HG02610 (cell line): ENCODE measurements at regions not wholly inside any gene's neighbourhood (a gene's known extent, or its start where the extent isn't known, plus 50 kb on each side); places are given as distances from the start of the nearest gene placed in this dataset.

Source experiments
- ATAC-seq: cut with Tn5 transposase; IDR thresholded peaks from one replicate; pipeline ENCODE4 v1.9.1; 2021; ENCODE audit warnings: mild to moderate bottlenecking, moderate library complexity; ENCODE audit not compliant: unreplicated experiment

DNA sequence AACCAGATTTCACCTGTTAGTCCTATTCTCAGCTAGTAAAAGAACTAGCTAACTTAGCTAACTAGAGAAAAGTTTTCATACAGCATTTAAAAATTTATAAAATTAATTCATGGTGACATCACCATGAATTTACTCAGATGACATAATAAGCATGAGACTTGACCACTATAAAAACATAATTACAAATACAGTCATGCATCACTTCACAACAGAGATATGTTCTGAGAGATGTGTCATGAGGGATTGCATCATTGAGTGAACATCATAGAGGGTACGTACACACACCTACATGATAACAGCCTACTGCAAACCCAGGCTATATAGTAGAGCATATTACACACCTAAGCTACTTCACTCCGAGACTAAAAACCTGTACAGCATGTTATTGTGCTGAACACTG is 481.3 kb upstream of the CHAC2 start:
- no peak for ATAC-seq

DNA sequence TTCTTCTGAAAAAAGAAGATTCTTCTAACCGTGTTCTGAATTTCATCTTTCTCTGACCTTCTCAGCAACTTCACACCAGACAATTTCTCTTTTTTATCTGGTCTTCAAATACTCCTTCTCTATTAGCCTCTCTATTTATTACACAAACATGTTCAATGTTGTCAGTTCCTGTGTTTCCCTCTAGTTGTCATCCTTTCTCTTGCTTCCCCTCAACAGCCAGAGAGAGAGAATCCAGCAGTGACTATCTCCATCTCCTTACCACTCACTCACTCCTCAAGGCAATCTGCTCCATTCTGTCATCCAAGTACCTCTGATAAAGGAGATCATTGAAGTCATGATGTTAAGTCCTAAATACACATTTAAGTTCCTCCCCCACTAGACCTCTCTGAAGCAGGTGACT is 491.9 kb upstream of the CHAC2 start:
- no peak for ATAC-seq

DNA sequence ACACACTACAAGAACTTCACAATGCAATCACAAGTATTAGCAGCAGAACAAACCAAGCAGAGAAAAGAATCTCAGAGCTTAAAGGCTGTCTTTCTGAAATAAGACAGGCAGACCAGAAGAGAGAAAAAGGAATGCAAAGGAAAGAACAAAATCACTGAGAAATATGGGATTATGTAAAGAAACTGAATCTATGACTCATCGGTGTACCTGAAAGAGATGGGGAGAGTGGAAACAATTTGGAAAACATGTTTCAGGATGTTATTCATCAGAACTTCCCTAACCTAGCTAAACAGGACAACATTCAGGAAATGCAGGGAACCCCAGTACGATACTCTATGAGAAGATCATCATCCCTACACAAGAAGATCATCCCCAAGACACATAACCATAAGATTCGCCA is 499.0 kb upstream of the CHAC2 start:
- ATAC-seq, result no peak

DNA sequence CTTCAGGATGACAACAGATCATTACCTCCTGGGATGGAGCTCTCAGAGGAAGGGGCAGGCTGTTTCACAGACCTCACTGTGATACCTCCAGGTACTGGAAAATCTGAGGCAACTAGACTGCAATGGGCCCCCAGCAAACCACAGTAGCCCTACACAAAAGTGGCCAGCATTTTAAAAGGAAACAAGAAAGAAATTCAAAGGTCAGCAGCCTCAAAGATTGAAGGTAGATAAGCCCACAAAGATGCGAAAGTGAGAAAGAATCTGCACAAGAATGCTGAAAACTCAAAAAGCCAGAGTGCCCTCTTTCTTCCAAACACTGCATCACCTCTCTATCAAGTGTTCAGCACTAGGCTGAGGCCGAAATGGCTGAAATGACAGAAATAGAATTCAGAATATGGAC is 499.5 kb upstream of the CHAC2 start:
- no peak for ATAC-seq

DNA sequence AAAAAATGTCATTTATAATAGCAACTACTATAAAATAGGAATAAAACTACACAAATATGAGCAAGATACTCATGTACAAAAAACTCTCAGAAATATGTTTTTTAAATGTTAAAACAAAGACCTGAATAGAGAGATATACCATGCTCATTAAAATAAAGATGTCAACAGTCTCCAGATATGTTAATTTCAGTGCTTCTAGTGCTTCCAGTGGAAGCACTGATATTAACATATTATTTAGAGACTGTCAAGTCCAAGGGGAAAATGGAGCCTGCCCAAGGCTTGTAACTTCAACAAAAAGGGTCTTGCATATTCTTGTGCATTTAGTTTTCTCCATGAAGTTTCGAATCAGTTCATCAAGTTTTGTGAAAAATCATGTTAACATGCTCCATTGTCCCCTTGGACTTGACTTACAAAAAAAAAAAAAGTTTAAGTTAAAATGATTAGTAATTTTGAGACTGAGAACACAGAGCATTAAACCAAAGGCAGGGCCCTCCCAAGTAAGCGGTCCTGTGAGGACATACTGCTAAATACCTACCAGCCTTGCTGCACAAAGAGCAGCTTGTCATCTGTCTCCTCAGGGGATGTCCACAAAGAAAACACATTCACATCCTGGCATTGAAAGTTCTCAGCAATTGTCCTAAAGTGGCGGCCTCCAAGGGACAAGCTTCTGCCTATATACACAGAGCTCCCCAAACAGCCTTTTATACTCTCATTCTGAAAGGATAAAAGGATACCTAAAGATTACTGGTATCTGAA is 501.9 kb upstream of the CHAC2 start:
- no peak for ATAC-seq

DNA sequence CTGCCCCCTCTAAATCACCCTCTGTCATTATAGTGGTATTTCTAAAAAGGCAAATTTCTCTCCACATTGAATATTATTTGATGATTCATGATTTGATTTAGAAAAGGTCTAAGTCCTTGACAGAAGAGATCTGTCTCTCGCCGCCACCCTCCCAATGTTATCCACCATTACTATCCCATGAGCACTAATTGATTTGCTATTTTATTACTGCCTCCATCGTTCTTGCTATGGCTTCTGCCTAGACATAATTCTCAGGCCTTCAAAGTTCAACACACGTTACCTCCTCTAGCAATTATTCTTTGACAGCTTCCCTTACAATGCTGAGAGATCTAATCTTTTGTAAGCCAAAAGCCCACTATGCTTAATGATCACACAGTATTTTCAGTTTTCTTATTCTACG is 507.0 kb upstream of the CHAC2 start:
- ATAC-seq, result no peak

DNA sequence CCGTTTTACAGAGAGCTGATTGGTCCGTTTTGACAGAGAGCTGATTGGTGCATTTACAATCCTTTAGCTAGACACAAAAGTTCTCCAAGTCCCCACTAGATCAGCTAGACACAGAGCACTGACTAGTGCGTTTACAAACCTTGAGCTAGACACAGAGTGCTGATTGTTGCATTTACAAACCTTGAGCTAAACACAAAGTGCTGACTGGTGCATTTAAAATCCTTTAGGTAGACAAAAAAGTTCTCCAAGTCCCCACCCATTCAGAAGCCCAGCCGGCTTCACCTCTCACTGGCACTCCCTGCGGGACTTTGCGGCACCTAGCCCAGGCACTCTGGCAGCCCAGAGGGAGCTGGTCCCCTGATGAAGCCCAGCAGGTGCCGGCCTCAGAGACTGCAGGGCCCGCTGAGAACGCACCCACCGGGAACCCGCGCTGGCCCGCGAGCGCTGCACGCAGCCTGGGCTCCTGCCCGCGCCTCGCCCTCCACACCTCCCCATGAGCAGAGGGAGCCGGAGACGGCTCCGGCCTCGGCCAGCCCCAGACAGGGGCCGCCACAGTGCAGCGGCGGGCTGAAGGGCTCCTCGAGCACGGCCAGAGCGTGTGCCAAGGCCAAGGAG is 508.1 kb upstream of the CHAC2 start:
- ATAC-seq, result no peak

DNA sequence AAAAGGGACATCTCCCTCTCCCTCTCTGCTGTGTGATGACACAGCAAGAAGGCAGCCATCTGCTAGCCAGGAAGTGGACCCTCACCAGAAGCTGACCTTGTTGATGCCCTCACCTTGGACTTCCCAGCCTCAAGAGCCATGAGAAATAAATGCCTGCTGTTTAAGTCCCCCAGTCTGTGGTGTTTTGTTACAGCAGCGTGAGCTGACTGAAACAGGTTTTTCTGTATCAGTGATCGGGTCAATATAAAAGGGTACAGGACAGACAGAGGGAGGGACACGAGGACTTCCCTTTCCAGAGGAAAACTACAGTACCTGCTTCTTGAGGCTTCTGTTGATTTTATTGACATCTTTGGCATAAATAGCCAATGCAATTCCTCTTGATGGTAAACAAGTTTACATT is 510.3 kb upstream of the CHAC2 start:
- ATAC-seq, result no peak

DNA sequence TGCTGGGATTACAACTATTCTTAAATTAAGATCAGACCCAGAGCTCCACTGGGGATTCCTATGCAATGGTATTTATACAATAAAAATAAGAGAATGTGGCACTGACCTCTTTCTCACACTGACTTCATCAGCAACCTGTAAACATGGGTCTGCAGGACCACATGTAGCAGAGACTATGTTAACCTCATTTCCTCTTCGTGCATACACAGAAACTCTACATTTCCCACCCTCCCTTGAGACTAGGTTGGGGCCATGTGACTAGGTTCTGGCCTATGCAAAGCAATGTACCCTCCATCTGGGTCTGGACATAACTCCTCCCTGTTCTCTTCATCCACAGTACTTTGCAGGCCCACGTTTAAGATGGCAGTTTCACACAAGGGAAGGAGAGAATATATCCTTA is 514.4 kb upstream of the CHAC2 start:
- no peak for ATAC-seq

DNA sequence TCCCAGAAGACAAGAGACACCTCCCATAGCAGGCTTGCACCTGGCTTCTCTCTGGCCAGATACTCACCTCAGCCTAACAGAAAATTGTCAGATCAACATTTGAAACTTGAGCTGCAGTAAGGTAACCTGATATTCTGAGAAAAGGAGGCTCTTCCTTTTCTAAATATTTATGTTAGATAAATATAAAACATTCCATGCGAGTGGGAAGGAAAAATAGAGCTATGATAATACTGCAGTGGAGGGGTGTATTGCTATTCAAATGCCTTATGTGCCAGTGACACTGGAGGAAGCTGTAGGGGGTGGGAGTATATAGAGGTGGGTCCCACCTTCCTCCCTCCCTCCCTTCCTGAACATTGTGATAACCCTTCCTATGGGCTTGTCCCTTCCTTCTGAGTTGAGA is 515.5 kb upstream of the CHAC2 start:
- no peak for ATAC-seq

DNA sequence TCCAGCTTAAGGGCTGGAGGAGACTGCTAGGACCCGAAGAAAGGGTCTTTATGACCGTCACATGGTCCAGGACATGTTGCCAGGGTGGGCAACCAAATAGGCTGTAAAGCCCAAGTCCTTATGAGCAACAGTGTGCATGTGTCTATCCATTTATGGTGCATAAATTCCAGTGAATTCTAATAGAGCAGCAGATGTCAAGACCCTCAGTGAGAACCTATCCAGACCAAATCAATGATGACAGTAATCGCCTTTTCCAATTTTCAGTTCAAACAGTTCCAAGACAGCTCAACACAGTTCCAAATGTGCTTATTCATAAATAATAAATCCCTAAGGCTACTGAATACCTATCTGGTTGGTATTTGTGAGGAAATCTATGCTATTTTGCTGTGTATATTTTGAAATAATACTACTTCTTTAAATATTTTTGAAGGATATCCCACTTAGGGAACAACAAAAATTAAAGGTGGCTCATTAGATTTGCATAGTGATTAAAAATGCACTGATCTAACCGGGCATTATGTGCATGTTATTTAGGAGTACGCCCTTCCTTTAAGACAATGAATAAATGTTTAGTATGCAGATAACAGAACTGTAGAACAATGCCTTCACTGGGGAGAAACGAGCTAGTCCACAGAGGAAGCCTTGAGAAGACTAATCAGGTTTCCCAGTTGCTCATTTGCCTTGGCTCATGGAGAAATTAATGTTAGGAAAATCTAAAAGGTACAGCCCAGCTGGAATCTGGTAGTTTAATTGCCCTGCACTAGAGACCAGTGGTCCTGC is 519.5 kb upstream of the CHAC2 start:
- no peak for ATAC-seq

DNA sequence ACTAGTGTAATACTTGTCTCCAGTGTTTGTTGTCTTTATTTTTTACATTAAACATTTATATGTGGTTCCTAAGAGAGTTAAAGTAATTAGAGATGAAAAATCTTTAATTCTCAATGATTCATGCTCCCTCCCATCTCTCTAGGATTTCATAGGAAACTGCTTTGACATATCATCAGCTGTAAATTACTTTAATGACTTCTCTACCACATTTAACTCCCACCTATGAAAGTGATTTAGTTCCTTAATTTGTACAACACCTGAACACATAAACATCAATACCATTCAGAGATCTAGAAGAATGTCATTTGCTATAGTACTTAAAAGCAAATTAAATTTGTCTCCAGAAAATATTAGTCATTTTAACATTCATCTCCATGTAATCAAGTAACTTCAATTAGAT is 524.2 kb upstream of the CHAC2 start:
- ATAC-seq, result no peak

DNA sequence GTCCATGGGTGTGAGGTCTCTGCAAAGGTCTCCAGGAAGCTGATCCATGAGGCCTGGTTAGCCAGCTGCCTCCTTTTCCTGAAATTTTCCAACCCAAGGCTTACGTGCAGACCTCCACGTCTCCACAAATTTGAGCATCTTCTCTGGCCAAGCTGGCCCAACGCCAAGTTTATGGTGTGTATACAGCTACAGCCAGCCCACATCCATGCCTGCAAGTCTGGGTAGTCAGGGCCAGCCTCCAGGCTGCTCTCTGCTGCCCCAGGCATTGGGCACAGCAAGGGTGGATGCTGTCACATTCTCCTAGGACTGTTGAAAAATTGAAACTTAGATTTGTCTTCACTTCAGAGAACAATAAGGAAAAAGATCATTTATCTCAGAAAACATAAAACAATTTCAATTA is 525.5 kb upstream of the CHAC2 start:
- no peak for ATAC-seq

DNA sequence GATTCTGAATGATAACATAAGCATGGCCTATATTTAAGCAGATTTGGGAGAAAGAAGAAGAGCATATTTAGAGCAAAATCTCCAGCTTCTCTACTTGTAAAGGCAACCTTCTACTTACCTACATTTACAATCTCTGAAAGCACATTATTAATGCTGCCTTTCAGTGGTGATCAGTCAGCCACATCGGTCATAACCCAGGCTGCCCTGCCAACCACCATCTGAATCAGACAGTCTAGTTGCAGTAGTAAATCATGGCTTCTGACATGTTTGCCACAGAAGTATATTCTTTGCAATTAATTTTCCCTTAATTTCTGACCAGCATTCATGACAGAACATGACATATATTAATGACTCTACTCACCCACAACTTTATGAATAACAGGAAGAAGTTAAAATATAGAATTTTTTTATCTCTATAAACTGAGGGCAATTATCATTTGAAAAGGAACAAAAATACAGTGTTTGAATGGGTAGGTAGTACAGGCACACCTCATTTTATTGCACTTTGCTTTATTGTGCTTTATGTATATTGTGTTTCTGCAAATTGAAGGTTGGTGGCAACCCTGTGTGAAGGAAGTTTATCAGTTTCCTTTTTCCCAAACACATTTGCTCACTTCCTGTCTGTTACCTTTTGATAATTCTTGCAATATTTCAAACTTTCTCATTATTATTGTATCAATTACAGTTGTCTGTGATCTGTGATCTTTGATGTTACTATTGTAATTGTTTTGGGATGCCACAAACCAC is 531.6 kb upstream of the CHAC2 start:
- no peak for ATAC-seq

DNA sequence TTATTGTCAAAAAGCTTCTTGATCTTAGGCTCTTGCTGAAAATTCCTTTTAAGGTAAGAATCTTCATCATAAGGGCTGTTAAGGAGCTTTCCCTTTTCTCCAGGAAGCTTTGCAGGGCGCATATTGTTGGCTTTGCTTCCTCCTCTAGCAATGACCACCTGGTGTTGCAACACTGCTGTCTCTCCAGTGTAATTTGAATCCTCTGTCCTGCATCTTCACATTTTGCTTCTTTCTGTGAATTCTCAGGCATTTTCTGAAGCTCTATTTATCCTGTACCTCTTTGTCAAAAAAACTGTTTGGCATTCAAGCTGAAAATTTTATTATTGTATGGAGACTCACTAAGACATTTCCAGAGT is 533.1 kb upstream of the CHAC2 start:
- ATAC-seq, result no peak

DNA sequence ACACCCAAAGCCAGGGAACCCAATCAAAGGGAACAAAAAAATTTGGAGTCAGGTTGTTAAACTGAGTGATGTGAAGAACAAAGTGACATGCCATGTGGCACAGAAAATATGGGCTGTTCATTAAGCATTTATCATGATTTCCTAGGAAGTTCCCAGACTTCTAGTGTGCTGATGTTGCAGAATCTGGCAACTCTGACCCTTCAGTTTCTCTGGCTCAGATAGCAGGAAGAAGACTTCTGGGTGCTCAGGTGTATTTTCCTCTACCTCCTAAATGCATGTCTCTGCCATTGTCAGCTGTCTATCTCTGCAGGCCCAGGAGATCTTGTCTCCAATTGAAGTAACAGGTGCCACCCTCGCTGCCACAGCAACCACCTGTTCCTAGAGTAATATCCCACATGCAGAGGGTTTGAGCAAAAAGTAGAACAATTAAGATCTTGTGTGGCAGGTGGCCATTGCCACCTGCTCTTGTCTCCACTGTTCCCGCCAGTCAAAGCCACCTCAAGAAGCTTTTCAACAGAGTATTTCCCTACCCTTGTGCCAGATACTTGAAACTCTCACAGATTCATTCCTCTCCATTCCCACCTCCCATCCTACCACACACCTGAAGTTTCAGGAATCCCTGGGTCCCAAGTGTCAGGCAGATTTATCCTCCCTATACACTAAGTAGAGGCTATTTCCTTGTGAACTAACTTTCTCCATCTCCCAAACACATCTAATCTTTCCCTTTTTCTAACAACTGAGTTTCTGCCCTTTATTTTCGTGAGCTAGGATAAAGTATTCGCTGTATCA is 533.7 kb upstream of the CHAC2 start:
- no peak for ATAC-seq

DNA sequence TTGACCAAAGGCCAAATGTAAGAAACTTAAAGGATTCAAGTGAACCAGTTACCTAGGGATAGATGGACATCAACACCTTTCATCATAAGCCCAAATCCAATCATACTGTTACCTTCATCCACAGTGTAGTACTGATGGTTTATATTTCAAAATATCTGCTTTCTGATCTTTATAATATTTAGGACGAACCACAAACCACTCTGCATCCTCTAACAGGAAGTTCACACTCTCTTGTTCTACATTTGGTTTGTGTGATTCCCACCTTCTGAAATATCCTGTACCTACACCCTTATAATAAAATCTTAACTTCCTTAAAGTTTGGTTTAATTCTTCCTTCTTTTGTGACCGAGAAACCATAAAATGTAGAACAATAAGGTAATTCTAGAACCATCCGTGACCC is 535.7 kb upstream of the CHAC2 start:
- ATAC-seq, result no peak

DNA sequence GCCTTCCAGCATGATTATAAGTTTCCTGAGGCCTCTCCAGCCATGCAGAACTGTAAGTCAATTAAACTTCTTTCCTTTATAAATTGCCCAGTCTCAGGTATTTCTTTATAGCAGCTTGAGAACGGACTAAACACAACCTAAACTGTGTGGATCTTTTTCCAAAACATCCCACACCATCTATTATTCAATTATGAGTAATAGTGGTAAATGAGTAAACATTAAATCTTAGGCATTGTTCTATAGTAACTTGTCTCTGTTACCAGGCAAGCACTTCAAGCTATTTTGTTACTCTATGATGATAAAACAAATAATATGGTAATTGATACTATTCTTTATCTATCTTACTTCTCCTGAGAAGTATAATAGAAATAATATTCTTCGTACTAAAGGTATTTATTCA is 536.9 kb upstream of the CHAC2 start:
- ATAC-seq, result no peak

DNA sequence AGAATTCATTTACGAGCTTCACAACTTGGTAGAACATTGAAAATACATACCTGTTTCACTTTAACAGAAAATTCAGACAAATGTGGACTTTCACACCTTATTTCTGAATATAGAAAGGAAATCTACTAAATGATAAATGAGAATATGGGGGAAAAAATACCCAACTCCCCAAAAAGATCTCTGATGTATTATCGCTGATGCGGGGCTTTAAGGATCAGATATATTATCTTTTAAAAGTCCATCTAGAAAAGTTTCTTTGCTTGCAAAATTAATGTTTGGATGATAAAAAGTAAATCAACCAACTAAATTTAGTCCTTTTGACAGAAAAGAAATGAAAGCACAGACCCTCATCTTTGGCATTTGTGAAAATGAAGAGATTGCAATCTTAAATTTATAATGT is 540.1 kb upstream of the CHAC2 start:
- ATAC-seq, result no peak

DNA sequence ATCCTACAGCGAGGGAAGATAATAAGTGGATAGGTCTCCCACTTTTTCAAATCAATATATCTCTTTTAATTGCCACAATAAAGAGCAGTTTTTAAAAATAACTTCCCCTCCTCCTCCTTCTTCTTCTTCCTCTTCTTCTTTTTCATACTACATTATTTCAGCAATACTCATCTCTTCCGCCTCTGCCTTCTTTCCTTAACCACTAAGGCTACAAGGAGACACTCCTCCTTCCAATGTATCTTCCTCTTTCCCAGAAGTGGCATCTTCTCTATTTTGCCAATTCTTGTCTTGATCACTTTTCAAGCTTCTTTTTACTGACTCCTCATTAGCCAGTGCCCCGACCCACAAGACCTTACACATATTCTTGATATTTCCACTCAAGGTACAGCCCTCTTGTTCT is 546.6 kb upstream of the CHAC2 start:
- ATAC-seq, result no peak

DNA sequence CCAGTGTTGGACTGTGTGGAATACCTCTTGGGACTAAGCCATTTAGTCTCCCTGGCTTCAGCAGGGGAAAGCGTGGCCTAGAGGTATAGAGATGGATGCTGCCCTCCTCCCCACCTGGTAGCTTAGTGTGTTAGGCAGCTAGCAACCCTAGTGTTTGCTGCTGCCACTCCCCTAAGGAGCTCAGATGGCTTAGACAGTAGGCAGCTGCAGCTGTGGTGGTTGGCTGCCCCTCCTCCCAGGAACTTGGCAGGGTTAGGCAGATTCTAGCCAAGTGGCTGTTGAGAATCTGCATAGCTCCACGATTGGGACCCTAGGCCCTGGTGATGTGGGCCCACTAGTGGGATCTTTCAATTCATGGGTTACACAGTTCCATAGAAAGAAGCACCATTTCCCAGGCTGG is 550.4 kb upstream of the CHAC2 start:
- no peak for ATAC-seq
